DOHH2 (cell line): ENCODE measurements at regions not wholly inside any gene's neighbourhood (a gene's known extent, or its start where the extent isn't known, plus 50 kb on each side); places are given as distances from the start of the nearest gene placed in this dataset.
"Not testable (repeated sequence)": the region's sequence is repeated elsewhere in the genome, so short reads cannot be mapped to it uniquely, and the experiment has no call there.

Source experiments
- H3F3A ChIP-seq: fragments of 200-600 bp; sonication (generic), shearing (Covaris generic); 2 replicates; pipeline ENCODE4 v1.6.0; 2016; ENCODE audit warnings: antibody characterized with exemption, mild to moderate bottlenecking; ENCODE audit not compliant: control insufficient read depth, insufficient read depth
- H3K27ac ChIP-seq: fragments of 200-600 bp; sonication (generic); 2 replicates; pipeline ENCODE4 v1.5.1; 2014; ENCODE audit warnings: low read depth, mild to moderate bottlenecking, low read length, moderate library complexity
- H3K27me3 ChIP-seq: fragments of 200-600 bp; sonication (generic); 2 replicates; pipeline ENCODE4 v1.6.1; 2014; ENCODE audit warnings: mild to moderate bottlenecking, low read length, mixed read lengths; ENCODE audit not compliant: control insufficient read depth
- H3K36me3 ChIP-seq: fragments of 200-600 bp; sonication (generic); 2 replicates; pipeline ENCODE4 v1.6.1; 2014; ENCODE audit warnings: mild to moderate bottlenecking, low read length, moderate library complexity, mixed read lengths; ENCODE audit not compliant: control insufficient read depth
- H3K4me1 ChIP-seq: fragments of 200-600 bp; sonication (generic); 2 replicates; pipeline ENCODE4 v1.6.1; 2014; ENCODE audit warnings: mild to moderate bottlenecking, low read length, mixed read lengths; ENCODE audit not compliant: control insufficient read depth
- H3K4me2 ChIP-seq: fragments of 200-600 bp; sonication (generic); 2 replicates; pipeline ENCODE4 v1.6.0; 2014; ENCODE audit warnings: mild to moderate bottlenecking, low read length, moderate library complexity
- H3K4me3 ChIP-seq: fragments of 200-600 bp; sonication (generic); 2 replicates; pipeline ENCODE4 v1.5.1; 2014; ENCODE audit warnings: mild to moderate bottlenecking, low read length, mixed read lengths
- H3K79me2 ChIP-seq: fragments of 200-600 bp; sonication (generic); 2 replicates; pipeline ENCODE4 v1.6.1; 2014; ENCODE audit warnings: mild to moderate bottlenecking, low read length, mixed read lengths; ENCODE audit not compliant: control insufficient read depth
- H3K9me2 ChIP-seq: fragments of 200-600 bp; sonication (generic); replicated peaks from 2 replicates; pipeline ENCODE4 v1.6.1; 2014; ENCODE audit warnings: mild to moderate bottlenecking, low read length, mixed read lengths; ENCODE audit not compliant: control insufficient read depth
- H3K9me3 ChIP-seq: fragments of 200-600 bp; sonication (generic); 2 replicates; pipeline ENCODE4 v1.6.1; 2014; ENCODE audit warnings: antibody characterized with exemption, low read length, mixed read lengths; ENCODE audit not compliant: control insufficient read depth, insufficient read depth
- H4K20me1 ChIP-seq: fragments of 200-600 bp; sonication (generic); 2 replicates; pipeline ENCODE4 v1.6.0; 2014; ENCODE audit warnings: low read depth, mild to moderate bottlenecking, antibody characterized with exemption, low read length, moderate library complexity; ENCODE audit not compliant: control insufficient read depth, insufficient read depth
- EZH2phosphoT487 ChIP-seq: fragments of 200-600 bp; sonication (generic); IDR thresholded peaks from 2 replicates; pipeline ENCODE4 v1.6.1; 2017; ENCODE audit warnings: borderline replicate concordance, mild to moderate bottlenecking, antibody characterized with exemption, low read length, moderate library complexity, mixed read lengths
- TF ChIP-seq, protein P1 (sequence below): fragments of 200-600 bp; sonication (generic); IDR thresholded peaks from one replicate; pipeline ENCODE4 v1.5.1; 2014; ENCODE audit warnings: antibody characterized with exemption, mild to moderate bottlenecking, low read depth, low read length; ENCODE audit not compliant: poor library complexity, severe bottlenecking

DNA sequence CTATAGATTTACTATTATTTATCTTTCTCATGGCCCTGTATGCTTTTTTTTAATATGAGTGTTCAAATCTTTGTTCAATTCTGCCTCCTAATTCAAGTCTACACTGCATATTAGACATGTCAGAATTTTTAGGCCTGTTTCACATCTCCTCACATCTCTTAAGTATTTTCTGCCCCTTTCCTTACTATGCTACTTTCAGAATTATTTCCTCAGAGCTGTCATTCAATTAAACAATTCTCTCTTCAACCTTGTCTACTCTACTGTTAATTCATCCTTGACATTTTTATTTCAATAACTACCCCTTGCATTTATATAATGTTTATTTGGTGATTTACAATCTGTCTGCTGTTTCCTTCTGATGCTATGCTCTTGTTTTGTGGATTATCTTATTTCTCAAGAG, 91.1 kb downstream of the CAPZA3 start:
- H3F3A ChIP-seq: no peaks in the 10 kb centered on the region
- TF ChIP-seq, protein P1, sequence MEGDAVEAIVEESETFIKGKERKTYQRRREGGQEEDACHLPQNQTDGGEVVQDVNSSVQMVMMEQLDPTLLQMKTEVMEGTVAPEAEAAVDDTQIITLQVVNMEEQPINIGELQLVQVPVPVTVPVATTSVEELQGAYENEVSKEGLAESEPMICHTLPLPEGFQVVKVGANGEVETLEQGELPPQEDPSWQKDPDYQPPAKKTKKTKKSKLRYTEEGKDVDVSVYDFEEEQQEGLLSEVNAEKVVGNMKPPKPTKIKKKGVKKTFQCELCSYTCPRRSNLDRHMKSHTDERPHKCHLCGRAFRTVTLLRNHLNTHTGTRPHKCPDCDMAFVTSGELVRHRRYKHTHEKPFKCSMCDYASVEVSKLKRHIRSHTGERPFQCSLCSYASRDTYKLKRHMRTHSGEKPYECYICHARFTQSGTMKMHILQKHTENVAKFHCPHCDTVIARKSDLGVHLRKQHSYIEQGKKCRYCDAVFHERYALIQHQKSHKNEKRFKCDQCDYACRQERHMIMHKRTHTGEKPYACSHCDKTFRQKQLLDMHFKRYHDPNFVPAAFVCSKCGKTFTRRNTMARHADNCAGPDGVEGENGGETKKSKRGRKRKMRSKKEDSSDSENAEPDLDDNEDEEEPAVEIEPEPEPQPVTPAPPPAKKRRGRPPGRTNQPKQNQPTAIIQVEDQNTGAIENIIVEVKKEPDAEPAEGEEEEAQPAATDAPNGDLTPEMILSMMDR: no peak
- no peak for TF ChIP-seq EZH2phosphoT487
- no peaks in the 10 kb centered on the region for H4K20me1 ChIP-seq
- no peaks in the 10 kb centered on the region for H3K79me2 ChIP-seq
- no peaks in the 10 kb centered on the region for H3K9me2 ChIP-seq
- no peak overlapping the region for H3K27ac ChIP-seq
- H3K27me3 ChIP-seq: no peaks in the 10 kb centered on the region
- H3K4me2 ChIP-seq: no peak overlapping the region
- no peaks in the 10 kb centered on the region for H3K4me1 ChIP-seq
- H3K9me3 ChIP-seq: no peaks in the 10 kb centered on the region
- H3K4me3 ChIP-seq: no peak overlapping the region
- no peaks in the 10 kb centered on the region for H3K36me3 ChIP-seq

DNA sequence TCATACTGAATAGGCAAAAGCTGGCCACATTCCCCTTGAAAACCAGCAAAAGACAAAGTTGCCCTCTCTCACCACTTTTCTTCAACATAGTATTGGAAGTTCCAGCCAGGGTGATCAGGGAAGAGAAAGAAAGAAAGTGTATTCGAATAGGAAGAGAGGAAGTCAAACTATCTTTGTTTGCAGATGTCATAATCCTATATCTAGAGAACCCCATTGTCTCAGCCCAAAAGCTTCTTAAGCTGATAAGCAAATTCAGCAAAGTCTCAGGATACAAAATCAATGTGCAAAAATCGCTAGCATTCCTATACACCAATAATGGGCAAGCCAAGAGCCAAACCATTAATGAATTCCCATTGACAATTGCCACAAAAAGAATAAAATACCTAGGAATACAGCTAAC, 95.0 kb downstream of the CAPZA3 start:
- not testable (repeated sequence) for H3K27ac ChIP-seq, H3K9me2 ChIP-seq, H4K20me1 ChIP-seq, H3K4me2 ChIP-seq, H3F3A ChIP-seq, H3K27me3 ChIP-seq, H3K79me2 ChIP-seq, H3K4me3 ChIP-seq, H3K4me1 ChIP-seq, H3K36me3 ChIP-seq, H3K9me3 ChIP-seq

DNA sequence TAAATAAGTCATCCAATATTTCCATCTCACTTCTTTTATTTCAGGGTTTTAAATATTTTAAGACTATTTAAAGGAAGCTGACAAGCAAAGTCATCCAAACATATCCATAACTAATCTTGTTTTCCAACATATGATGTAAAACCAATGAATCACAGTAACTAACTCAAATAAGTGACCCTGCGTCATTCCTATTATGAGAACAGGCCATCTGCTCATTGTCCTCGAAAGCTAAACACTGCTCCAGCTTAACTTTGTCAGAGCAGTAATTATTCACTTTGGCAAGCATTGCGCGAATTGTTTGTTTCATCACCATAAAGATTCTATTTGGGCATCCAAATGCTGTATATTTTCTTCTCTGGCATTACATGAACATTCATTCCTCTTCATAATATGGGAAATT, 99.1 kb downstream of the CAPZA3 start:
- TF ChIP-seq EZH2phosphoT487: no peak
- TF ChIP-seq, protein P1: no peak

DNA sequence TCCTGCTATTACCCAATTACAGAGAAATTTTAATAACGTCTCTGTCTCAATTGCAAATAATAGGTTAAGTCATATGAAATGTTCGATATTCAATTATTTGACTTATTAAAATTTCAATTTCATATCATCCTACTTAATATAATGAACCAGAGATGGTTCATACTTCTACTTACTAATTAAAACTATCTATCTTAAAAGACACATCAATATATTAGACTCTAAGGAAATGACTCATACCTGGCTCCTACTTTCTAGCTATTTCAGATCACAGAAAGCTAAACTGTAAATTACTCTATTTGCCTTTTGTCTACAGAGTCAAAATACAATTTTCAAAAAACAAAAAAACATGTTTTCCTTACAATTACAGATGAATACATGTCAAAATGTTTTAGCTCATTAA, 99.6 kb downstream of the CAPZA3 start:
- Histone ChIP-seq H3K27ac (no peak overlapping the region), H3K9me3 (no peaks in the 10 kb centered on the region), H3K4me1 (no peaks in the 10 kb centered on the region), H4K20me1 (no peaks in the 10 kb centered on the region), H3K9me2 (no peaks in the 10 kb centered on the region), H3K36me3 (no peaks in the 10 kb centered on the region), H3K27me3 (no peaks in the 10 kb centered on the region), H3K4me2 (no peak overlapping the region), H3K4me3 (no peak overlapping the region), H3K79me2 (no peaks in the 10 kb centered on the region), H3F3A (no peaks in the 10 kb centered on the region)
- TF ChIP-seq EZH2phosphoT487: no peak
- TF ChIP-seq, protein P1: no peak

More for the DNA sequence above, 99.1 kb downstream of the CAPZA3 start:
- H3K9me2 ChIP-seq: no peaks in the 10 kb centered on the region
- no peaks in the 10 kb centered on the region for H3K79me2 ChIP-seq
- H3K36me3 ChIP-seq: no peaks in the 10 kb centered on the region
- H3K4me1 ChIP-seq: no peaks in the 10 kb centered on the region
- H3K27ac ChIP-seq: no peak overlapping the region
- H4K20me1 ChIP-seq: no peaks in the 10 kb centered on the region
- H3K27me3 ChIP-seq: no peaks in the 10 kb centered on the region
- H3F3A ChIP-seq: no peaks in the 10 kb centered on the region
- H3K4me3 ChIP-seq: no peak overlapping the region
- H3K4me2 ChIP-seq: no peak overlapping the region
- H3K9me3 ChIP-seq: no peaks in the 10 kb centered on the region

DNA sequence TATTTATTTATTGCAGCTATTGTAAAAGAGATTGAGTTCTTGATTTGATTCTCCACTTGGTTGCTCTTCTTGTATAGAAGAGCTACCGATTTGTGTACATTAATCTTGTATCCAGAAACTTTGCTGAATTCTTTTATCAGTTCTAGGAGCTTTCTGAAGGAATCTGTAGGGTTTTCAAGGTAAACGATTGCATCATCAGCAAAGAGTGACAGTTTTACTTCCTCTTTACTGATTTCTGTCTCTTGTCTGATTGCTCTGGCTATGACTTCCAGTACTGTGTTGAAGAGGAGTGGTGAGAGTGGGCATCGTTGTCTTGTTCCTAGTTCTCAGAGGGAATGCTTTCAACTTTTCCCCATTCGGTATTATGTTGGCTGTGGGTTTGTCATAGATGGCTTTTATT, 103.1 kb downstream of the CAPZA3 start:
- not testable (repeated sequence) for H3K4me1 ChIP-seq, H3K27me3 ChIP-seq, H3K9me3 ChIP-seq, H3K4me3 ChIP-seq, H3K36me3 ChIP-seq, H3F3A ChIP-seq, H3K79me2 ChIP-seq, H3K9me2 ChIP-seq, H3K4me2 ChIP-seq, H3K27ac ChIP-seq, H4K20me1 ChIP-seq
